ENCODE measurements at regions not wholly inside any gene's neighbourhood (a gene's known extent, or its start where the extent isn't known, plus 50 kb on each side); places are given as distances from the start of the nearest gene placed in this dataset.

- DNase-seq, result no peak
These were observed 830.4 kb upstream of the IGFBP3 start for GRCh38 chr7:46751471-46751870.

GRCh38 chr7:46750321-46750865 is 829.3 kb upstream of the IGFBP3 start:
- DNase-seq, result no peak

GRCh38 chr7:46747869-46748576 is 827.0 kb upstream of the IGFBP3 start:
- no peak for DNase-seq

- peak; percentile 44 for DNase-seq
These were observed 825.9 kb upstream of the IGFBP3 start for GRCh38 chr7:46746695-46747687.

GRCh38 chr7:46745707-46746090 is 824.6 kb upstream of the IGFBP3 start:
- DNase-seq, result peak; percentile 17

GRCh38 chr7:46744957-46745706 is 824.1 kb upstream of the IGFBP3 start:
- peak; percentile 24 for DNase-seq

GRCh38 chr7:46742601-46743000 is 821.5 kb upstream of the IGFBP3 start:
- no peak for DNase-seq

- DNase-seq, result no peak
These were observed 821.0 kb upstream of the IGFBP3 start for GRCh38 chr7:46741938-46742540.

- no peak for DNase-seq
These were observed 820.1 kb upstream of the IGFBP3 start for GRCh38 chr7:46741181-46741580.

GRCh38 chr7:46739518-46740234 is 818.6 kb upstream of the IGFBP3 start:
- DNase-seq, result no peak

GRCh38 chr7:46738796-46739195 is 817.7 kb upstream of the IGFBP3 start:
- no peak for DNase-seq

- DNase-seq, result no peak
These were observed 817.1 kb upstream of the IGFBP3 start for GRCh38 chr7:46738165-46738564.

GRCh38 chr7:46725838-46726237 is 804.8 kb upstream of the IGFBP3 start:
- DNase-seq, result no peak

GRCh38 chr7:46725136-46725535 is 804.1 kb upstream of the IGFBP3 start:
- no peak for DNase-seq

GRCh38 chr7:46723742-46724141 is 802.7 kb upstream of the IGFBP3 start:
- no peak for DNase-seq

- no peak for DNase-seq
These were observed 801.9 kb upstream of the IGFBP3 start for GRCh38 chr7:46723003-46723402.

- DNase-seq, result no peak
These were observed 799.7 kb upstream of the IGFBP3 start for GRCh38 chr7:46720761-46721160.

GRCh38 chr7:46719616-46720015 is 798.5 kb upstream of the IGFBP3 start:
- DNase-seq, result no peak

GRCh38 chr7:46716926-46717325 is 795.9 kb upstream of the IGFBP3 start:
- no peak for DNase-seq

- DNase-seq, result no peak
These were observed 794.5 kb upstream of the IGFBP3 start for GRCh38 chr7:46715579-46715978.

- DNase-seq, result no peak
These were observed 793.8 kb upstream of the IGFBP3 start for GRCh38 chr7:46714904-46715303.
